Prostate gland (tissue), 2 donors: ENCODE measurements at regions not wholly inside any gene's neighbourhood (a gene's known extent, or its start where the extent isn't known, plus 50 kb on each side); places are given as distances from the start of the nearest gene placed in this dataset.

Experiments used
- DNase-seq: peaks from one replicate; pipeline ENCODE4 v3.0.0-alpha.2; 2019; ENCODE audit warnings: low spot score
- H3K27ac ChIP-seq, 2 donors: fragments of 200-600 bp; sonication (generic); 2 replicates each; pipeline ENCODE4 v1.5.1; 2017 to 2019
- H3K27me3 ChIP-seq: fragments of 200-600 bp; sonication (generic); replicated peaks from 2 replicates; pipeline ENCODE4 v1.5.1; 2019; ENCODE audit not compliant: insufficient read depth
- H3K36me3 ChIP-seq, 2 donors: fragments of 200-600 bp; sonication (generic); 1 replicate in 1 of 2; 2 replicates in 1 of 2; pipeline versions ENCODE4 v1.5.1 to v1.8.1; 2017 to 2019
- H3K4me1 ChIP-seq: fragments of 200-600 bp; sonication (generic); replicated peaks from 2 replicates; pipeline ENCODE4 v1.5.1; 2019
- H3K4me3 ChIP-seq, 2 donors: fragments of 200-600 bp; sonication (generic); 2 replicates each; pipeline ENCODE4 v1.5.1; 2017 to 2019
- H3K9me3 ChIP-seq: fragments of 200-600 bp; sonication (generic); 2 replicates; pipeline ENCODE4 v1.5.1; 2017
- POLR2A ChIP-seq: fragments of 450-650 bp; IDR thresholded peaks from one replicate; pipeline ENCODE4 v1.6.1; 2016; ENCODE audit warnings: antibody characterized with exemption, mild to moderate bottlenecking
- POLR2AphosphoS5 ChIP-seq: sonication (generic); formaldehyde crosslinking; IDR thresholded peaks from one replicate; pipeline ENCODE4 v1.6.1; 2017; ENCODE audit warnings: antibody characterized with exemption
- WGBS: methylation state at CpG from one replicate; pipeline ENCODE4 v1.1.5; 2018; 5-methylcytosine and 5-hydroxymethylcytosine counted together
- intact Hi-C: fragments of 100-400 bp; cut with DNase I; formaldehyde crosslinking; loops from one replicate; pipeline ENCODE4 v1.14.2; 2022
- TF ChIP-seq, protein P1 (sequence below), 4 experiments: fragments of 200-600 bp in 2 of 4; fragments of 450-650 bp in 2 of 4; sonication (generic) in 2 of 4; IDR thresholded peaks; 1 replicate in 3 of 4; 2 replicates in 1 of 4; pipeline ENCODE4 v1.5.1; 2016 to 2019; ENCODE audit warnings: antibody characterized with exemption in 4 of 4, mild to moderate bottlenecking in 2 of 4, moderate library complexity in 2 of 4

DNA sequence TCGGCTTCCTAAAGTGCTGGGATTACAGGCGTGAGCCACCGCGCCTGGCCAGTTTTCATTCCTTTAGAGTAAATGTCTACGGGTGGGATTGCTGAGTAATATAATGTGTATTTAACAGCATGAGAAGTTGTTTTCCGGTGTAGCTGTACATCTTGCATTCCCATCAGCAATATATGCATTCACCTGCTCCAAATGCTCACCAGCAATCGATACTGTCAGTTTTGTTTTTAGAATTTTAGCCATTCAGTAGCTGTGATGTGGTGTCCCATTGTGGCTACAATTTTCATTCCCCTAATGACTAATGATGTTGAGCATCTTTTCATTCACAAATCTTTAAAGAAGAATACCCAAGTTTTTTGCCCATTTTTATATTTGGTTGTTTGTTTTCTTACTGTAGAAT is 134.8 kb upstream of the RGMA start:
- Histone ChIP-seq H3K4me1 (no peaks in the 10 kb centered on the region), H3K27ac (no peak overlapping the region), H3K9me3 (no peaks in the 10 kb centered on the region), H3K36me3 (no peaks in the 10 kb centered on the region), H3K27me3 (no peaks in the 10 kb centered on the region), H3K4me3 (no peak overlapping the region)
- intact Hi-C loops: no loop called here
- TF ChIP-seq, protein P1, sequence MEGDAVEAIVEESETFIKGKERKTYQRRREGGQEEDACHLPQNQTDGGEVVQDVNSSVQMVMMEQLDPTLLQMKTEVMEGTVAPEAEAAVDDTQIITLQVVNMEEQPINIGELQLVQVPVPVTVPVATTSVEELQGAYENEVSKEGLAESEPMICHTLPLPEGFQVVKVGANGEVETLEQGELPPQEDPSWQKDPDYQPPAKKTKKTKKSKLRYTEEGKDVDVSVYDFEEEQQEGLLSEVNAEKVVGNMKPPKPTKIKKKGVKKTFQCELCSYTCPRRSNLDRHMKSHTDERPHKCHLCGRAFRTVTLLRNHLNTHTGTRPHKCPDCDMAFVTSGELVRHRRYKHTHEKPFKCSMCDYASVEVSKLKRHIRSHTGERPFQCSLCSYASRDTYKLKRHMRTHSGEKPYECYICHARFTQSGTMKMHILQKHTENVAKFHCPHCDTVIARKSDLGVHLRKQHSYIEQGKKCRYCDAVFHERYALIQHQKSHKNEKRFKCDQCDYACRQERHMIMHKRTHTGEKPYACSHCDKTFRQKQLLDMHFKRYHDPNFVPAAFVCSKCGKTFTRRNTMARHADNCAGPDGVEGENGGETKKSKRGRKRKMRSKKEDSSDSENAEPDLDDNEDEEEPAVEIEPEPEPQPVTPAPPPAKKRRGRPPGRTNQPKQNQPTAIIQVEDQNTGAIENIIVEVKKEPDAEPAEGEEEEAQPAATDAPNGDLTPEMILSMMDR (IDR thresholded peaks at IDR 0.05): no peak
- DNase-seq: no peak
- WGBS: 90% methylated on average over 7 of the region's 7 CpGs

GRCh38 chr15:93221759-93222158 is 132.7 kb upstream of the RGMA start:
- no peak overlapping the region for H3K27ac ChIP-seq
- H3K9me3 ChIP-seq: no peaks in the 10 kb centered on the region
- 65% methylated on average over 4 of the region's 4 CpGs for whole genome bisulfite sequencing
- H3K4me3 ChIP-seq: no peak overlapping the region
- no peaks in the 10 kb centered on the region for H3K4me1 ChIP-seq
- TF ChIP-seq, protein P1 (IDR thresholded peaks at IDR 0.05): no peak
- no peak for TF ChIP-seq POLR2A
- TF ChIP-seq POLR2AphosphoS5: no peak
- H3K27me3 ChIP-seq: no peaks in the 10 kb centered on the region
- intact Hi-C loops: no loop called here
- no peaks in the 10 kb centered on the region for H3K36me3 ChIP-seq
- no peak for DNase-seq

DNA sequence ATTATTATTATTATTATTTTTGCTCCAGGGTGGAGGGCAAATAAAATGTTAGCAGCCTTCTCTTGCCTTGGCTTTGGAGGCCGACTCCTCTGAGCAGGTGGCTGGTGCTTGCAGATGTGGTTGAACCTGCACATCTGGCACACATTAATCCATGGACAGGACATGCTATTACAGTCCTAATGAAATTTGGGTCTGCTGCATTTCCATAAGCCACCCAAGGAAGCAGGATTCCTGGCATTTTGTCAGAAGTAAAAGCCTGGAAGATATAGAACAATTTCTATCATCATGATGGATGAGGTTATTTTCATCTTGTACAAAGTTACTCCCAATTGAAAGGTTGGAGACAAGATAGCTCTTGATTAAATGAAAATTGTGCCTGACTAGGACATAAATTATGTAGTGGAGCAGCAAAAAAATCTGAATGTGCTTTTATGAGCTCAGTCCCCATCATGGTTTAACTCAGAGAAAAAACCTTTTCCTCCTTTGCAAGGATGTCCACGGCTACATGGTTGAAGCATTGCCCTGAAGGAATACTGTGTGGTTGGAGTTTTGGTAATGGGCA is 130.9 kb upstream of the RGMA start:
- H3K36me3 ChIP-seq: no peaks in the 10 kb centered on the region
- H3K4me1 ChIP-seq: no peaks in the 10 kb centered on the region
- no peak overlapping the region for H3K4me3 ChIP-seq
- DNase-seq: no peak
- TF ChIP-seq, protein P1 (IDR thresholded peaks at IDR 0.05): no peak
- TF ChIP-seq POLR2AphosphoS5 (no peak), POLR2A (no peak)
- WGBS: 73% methylated on average over 2 of the region's 2 CpGs
- intact Hi-C loops: no loop called here
- H3K27ac ChIP-seq: no peak overlapping the region
- H3K27me3 ChIP-seq: no peaks in the 10 kb centered on the region
- H3K9me3 ChIP-seq: no peaks in the 10 kb centered on the region

DNA sequence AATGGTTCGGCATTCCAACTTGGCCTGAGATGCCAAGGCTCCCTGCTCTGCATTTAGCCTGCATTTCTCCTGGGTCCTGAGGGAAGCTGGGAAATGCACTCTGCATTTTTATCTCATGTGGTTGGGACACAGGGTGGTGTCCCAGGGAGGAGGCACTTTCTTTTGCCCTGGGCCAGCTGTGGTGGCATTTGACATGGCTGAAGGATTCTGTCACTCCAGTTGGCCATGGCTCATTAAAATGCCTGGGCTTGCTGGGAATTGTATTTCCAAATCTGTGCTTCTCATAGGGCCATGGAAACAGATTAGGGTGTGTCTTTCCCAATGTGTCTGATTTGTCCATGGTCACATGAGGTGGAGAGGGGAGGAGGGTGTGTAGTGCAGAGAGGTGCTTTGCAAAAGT is 128.3 kb upstream of the RGMA start:
- no peak for DNase-seq
- Histone ChIP-seq H3K4me1 (no peaks in the 10 kb centered on the region), H3K9me3 (no peaks in the 10 kb centered on the region), H3K36me3 (no peaks in the 10 kb centered on the region), H3K4me3 (no peak overlapping the region), H3K27me3 (no peaks in the 10 kb centered on the region), H3K27ac (no peak overlapping the region)
- TF ChIP-seq POLR2AphosphoS5: no peak
- TF ChIP-seq, protein P1 (IDR thresholded peaks at IDR 0.05): no peak
- no peak for TF ChIP-seq POLR2A
- WGBS: 58% methylated on average over 1 of the region's 1 CpG
- intact Hi-C loops: no loop called here

GRCh38 chr15:93214106-93214505 is 125.1 kb upstream of the RGMA start:
- H3K27ac ChIP-seq: no peak overlapping the region
- intact Hi-C loops: no loop called here
- no peaks in the 10 kb centered on the region for H3K27me3 ChIP-seq
- no peak overlapping the region for H3K4me3 ChIP-seq
- WGBS: 75% methylated on average over 3 of the region's 3 CpGs
- DNase-seq: no peak
- no peaks in the 10 kb centered on the region for H3K9me3 ChIP-seq
- H3K36me3 ChIP-seq: no peaks in the 10 kb centered on the region
- TF ChIP-seq, protein P1 (IDR thresholded peaks at IDR 0.05): no peak
- TF ChIP-seq POLR2A (no peak), POLR2AphosphoS5 (no peak)
- H3K4me1 ChIP-seq: no peaks in the 10 kb centered on the region
